ENCODE measurements at regions not wholly inside any gene's neighbourhood (a gene's known extent, or its start where the extent isn't known, plus 50 kb on each side); places are given as distances from the start of the nearest gene placed in this dataset.

GRCh38 chr19:28615546-28615916 lies 597.4 kb downstream of the UQCRFS1 start:
- TF ChIP-seq CTCF (IDR thresholded peaks at IDR 0.05): no peak
- no peak for TF ChIP-seq POLR2A (IDR thresholded peaks at IDR 0.05)
- TF ChIP-seq EP300 (IDR thresholded peaks at IDR 0.05): no peak
